BJ (cell line): ENCODE measurements at regions not wholly inside any gene's neighbourhood (a gene's known extent, or its start where the extent isn't known, plus 50 kb on each side); places are given as distances from the start of the nearest gene placed in this dataset.

Experiments used
- CTCF ChIA-PET: fragments of 350-600 bp; formaldehyde crosslinking; extraction: SDS; loops from one replicate; lab custom pipeline; 2021; ENCODE audit warnings: antibody characterized with exemption, inconsistent platforms; lab: Yijun Ruan, JAX
- POLR2A ChIA-PET: fragments of 300-600 bp; sonication (Branson Sonifier 250); formaldehyde crosslinking; extraction: SDS; loops from one replicate; lab custom pipeline; 2021; ENCODE audit warnings: antibody characterized with exemption; lab: Charles Lee
- DNase-seq: peaks from one replicate; pipeline ENCODE4 v3.0.0-alpha.2; 2011; ENCODE audit warnings: low read depth
- H3K27me3 ChIP-seq: 2 replicates; pipeline ENCODE4 v1.6.0; 2011; ENCODE audit warnings: low read length; ENCODE audit not compliant: control insufficient read depth, insufficient read depth
- H3K36me3 ChIP-seq: 2 replicates; pipeline ENCODE4 v1.5.1; 2011; ENCODE audit warnings: low read length; ENCODE audit not compliant: control insufficient read depth, insufficient read depth
- H3K4me3 ChIP-seq: 2 replicates; pipeline ENCODE4 v1.5.1; 2011; ENCODE audit warnings: low read depth, mild to moderate bottlenecking, control low read depth, low read length
- CTCF ChIP-seq: IDR thresholded peaks from 2 replicates; pipeline ENCODE4 v1.5.1; 2011; ENCODE audit warnings: low read depth, mild to moderate bottlenecking, control low read depth, inconsistent platforms, low read length, moderate library complexity; ENCODE audit not compliant: insufficient read depth

- ChIA-PET CTCF (interaction anchor here (1.2 kb wide), 1 partner anchor 13 kb away, joined by 3 read pairs; no protein-coding TSS in a partner anchor), POLR2A (no interaction called here)
- Histone ChIP-seq H3K27me3 (no peaks in the 10 kb centered on the region), H3K36me3 (no peaks in the 10 kb centered on the region; the same call in 1 of the 2 replicates), H3K4me3 (no peak overlapping the region)
- DNase-seq = no peak
- no peak for TF ChIP-seq CTCF
Measured at GRCh38 chr15:36330598-36330997, 248.8 kb upstream of the CDIN1 start.

- Histone ChIP-seq H3K4me3 (no peak overlapping the region; the same call in 1 of the 2 replicates), H3K36me3 (no peaks in the 10 kb centered on the region; the same call in 1 of the 2 replicates), H3K27me3 (no peaks in the 10 kb centered on the region)
- ChIA-PET CTCF (interaction anchor here (0.7 to 1.2 kb wide), 3 partner anchors 14 to 21 kb away, joined by 3 to 4 read pairs (median 3); no protein-coding TSS in a partner anchor), POLR2A (no interaction called here)
- DNase-seq = peak; percentile 16
- no peak for TF ChIP-seq CTCF
Measured at GRCh38 chr15:36331531-36332275, 247.7 kb upstream of the CDIN1 start.

GRCh38 chr15:36332301-36332700 is 247.1 kb upstream of the CDIN1 start:
- DNase-seq = peak; percentile 29
- no peaks in the 10 kb centered on the region; the same call in 1 of the 2 replicates for H3K36me3 ChIP-seq
- H3K4me3 ChIP-seq = no peak overlapping the region
- CTCF ChIA-PET = interaction anchor here (0.7 to 1.0 kb wide), 2 partner anchors 20 to 22 kb away, joined by 3 to 4 read pairs; no protein-coding TSS in a partner anchor
- TF ChIP-seq CTCF = no peak
- POLR2A ChIA-PET = no interaction called here
- H3K27me3 ChIP-seq = no peaks in the 10 kb centered on the region

- Histone ChIP-seq H3K36me3 (no peaks in the 10 kb centered on the region; the same call in 1 of the 2 replicates), H3K27me3 (no peaks in the 10 kb centered on the region), H3K4me3 (no peak overlapping the region)
- ChIA-PET POLR2A (no interaction called here), CTCF (no interaction called here)
- no peak for TF ChIP-seq CTCF
- DNase-seq = no peak
Measured at GRCh38 chr15:36332896-36333295, 246.5 kb upstream of the CDIN1 start.

GRCh38 chr15:36334059-36334458 is 245.4 kb upstream of the CDIN1 start:
- Histone ChIP-seq H3K27me3 (no peaks in the 10 kb centered on the region), H3K4me3 (no peak overlapping the region), H3K36me3 (no peaks in the 10 kb centered on the region)
- ChIA-PET POLR2A (no interaction called here), CTCF (interaction anchor here (0.7 kb wide), 1 partner anchor 125 kb away, joined by 3 read pairs; no protein-coding TSS in a partner anchor)
- TF ChIP-seq CTCF = no peak
- DNase-seq = no peak
